ENCODE measurements at regions not wholly inside any gene's neighbourhood (a gene's known extent, or its start where the extent isn't known, plus 50 kb on each side); places are given as distances from the start of the nearest gene placed in this dataset.

DNA sequence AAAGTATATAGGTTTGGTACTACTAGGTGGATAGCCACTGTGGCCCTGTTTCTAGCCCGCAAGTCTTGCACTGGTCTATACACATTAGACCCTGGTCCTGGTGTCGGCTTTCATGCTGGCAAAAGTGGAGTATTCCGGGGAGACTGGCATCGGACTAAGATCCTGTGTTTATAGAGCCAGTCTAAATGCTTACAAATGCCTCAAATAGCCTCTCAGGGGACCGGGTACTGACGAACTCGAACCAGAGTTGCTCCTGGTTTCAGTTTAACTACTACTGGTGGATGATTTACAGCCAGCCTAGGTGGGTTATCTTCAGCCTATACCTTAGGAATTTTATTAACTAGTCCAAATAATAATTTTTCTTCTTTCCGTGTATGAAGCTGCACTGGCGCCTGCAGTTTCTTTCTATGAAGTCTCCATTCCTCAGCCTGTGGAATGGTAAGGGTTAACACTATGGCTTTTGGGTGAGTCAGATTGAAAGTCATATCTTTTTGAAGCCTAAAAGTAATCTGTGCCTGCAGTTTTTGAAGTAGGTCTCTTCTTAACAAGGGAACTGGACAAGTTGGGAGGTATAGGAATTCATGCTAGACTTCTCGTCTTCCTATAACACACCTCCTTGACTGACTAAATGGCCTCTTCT is 51.3 kb downstream of the OR10H4 start:
- Histone ChIP-seq H3K79me2 (ENCODE audit: low read depth) (no peaks in the 10 kb centered on the region), H3K36me3 (no peaks in the 10 kb centered on the region), H3K27ac (no peak overlapping the region), H3K9ac (no peak overlapping the region), H3K4me2 (no peak overlapping the region), H3K27me3 (no peaks in the 10 kb centered on the region), H2AFZ (replicated peaks) (no peak overlapping the region), H4K20me1 (ENCODE audit: low read depth) (no peaks in the 10 kb centered on the region), H3K9me3 (ENCODE audit: low read depth) (peaks cover 7% of the 10 kb centered on the region), H3K4me3 (no peak overlapping the region), H3F3A (ENCODE audit: low read depth) (no peaks in the 10 kb centered on the region), H3K4me1 (no peaks in the 10 kb centered on the region)
- no peaks in the 10 kb centered on the region for H3K36me3 Mint-ChIP-seq
- no peak overlapping the region for H3K27ac Mint-ChIP-seq
- peaks cover 7% of the 10 kb centered on the region for H3K27me3 Mint-ChIP-seq (ENCODE audit: insufficient read depth, low read depth)
- TF ChIP-seq, protein P1, sequence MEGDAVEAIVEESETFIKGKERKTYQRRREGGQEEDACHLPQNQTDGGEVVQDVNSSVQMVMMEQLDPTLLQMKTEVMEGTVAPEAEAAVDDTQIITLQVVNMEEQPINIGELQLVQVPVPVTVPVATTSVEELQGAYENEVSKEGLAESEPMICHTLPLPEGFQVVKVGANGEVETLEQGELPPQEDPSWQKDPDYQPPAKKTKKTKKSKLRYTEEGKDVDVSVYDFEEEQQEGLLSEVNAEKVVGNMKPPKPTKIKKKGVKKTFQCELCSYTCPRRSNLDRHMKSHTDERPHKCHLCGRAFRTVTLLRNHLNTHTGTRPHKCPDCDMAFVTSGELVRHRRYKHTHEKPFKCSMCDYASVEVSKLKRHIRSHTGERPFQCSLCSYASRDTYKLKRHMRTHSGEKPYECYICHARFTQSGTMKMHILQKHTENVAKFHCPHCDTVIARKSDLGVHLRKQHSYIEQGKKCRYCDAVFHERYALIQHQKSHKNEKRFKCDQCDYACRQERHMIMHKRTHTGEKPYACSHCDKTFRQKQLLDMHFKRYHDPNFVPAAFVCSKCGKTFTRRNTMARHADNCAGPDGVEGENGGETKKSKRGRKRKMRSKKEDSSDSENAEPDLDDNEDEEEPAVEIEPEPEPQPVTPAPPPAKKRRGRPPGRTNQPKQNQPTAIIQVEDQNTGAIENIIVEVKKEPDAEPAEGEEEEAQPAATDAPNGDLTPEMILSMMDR (IDR thresholded peaks at IDR 0.05): no peak
- TF ChIP-seq EZH2 (IDR thresholded peaks at IDR 0.05) (no peak), EZH2phosphoT487 (IDR thresholded peaks at IDR 0.05) (no peak)
- H3K4me3 Mint-ChIP-seq: no peak overlapping the region
- no peaks in the 10 kb centered on the region for H3K4me1 Mint-ChIP-seq
- H3K9me3 Mint-ChIP-seq: peaks cover 8% of the 10 kb centered on the region
- no peak for DNase-seq (ENCODE audit: low spot score)

DNA sequence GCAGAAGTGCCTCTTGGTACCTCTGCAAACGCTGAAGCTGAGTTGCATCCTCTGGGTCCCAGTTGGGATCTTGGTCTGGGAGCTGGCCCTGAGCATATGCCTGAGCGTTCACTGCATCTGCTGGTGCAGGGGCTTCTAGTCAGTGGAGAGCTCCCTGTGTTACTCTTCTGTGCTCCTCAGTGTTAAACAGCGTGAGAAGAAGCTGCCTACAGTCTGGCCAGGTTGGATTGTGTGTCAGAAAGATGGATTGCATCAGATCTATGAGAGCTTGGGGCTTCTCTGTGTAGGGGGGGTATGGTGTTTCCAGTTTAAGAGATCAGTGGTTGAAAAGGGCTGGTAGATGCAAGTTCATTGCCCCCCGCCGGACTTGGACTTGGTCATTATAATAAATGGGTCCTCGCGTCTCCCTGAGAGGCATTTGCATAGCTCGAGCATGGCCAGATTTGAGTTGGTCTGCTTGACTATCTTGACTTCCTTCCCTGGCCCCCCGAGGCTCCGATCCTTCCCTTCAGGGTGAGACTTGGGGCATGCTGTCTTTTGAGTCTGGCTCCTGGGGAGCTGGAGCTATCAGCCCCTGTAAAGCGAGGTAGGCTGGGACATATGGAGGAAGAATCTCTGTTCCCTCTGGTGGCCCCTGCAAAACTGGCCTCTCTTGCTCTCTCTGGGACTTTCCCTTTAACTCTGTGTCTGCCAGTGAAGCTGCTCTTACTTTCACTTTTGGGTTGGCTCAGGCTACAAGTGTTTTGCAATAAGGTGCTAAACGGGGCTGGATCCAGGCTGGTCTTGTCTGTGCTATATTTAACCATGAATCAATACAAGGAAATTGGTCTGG is 52.9 kb downstream of the OR10H4 start:
- Histone ChIP-seq H3K9me3 (ENCODE audit: low read depth) (peaks cover 7% of the 10 kb centered on the region), H2AFZ (replicated peaks) (no peak overlapping the region), H4K20me1 (ENCODE audit: low read depth) (no peaks in the 10 kb centered on the region), H3K36me3 (no peaks in the 10 kb centered on the region), H3K27me3 (no peaks in the 10 kb centered on the region), H3K9ac (no peak overlapping the region), H3K4me3 (no peak overlapping the region), H3F3A (ENCODE audit: low read depth) (no peaks in the 10 kb centered on the region), H3K4me1 (no peaks in the 10 kb centered on the region), H3K27ac (no peak overlapping the region), H3K79me2 (ENCODE audit: low read depth) (no peaks in the 10 kb centered on the region), H3K4me2 (no peak overlapping the region)
- no peaks in the 10 kb centered on the region for H3K36me3 Mint-ChIP-seq
- no peaks in the 10 kb centered on the region for H3K4me1 Mint-ChIP-seq
- H3K4me3 Mint-ChIP-seq: no peak overlapping the region
- no peak overlapping the region for H3K27ac Mint-ChIP-seq
- DNase-seq (ENCODE audit: low spot score): no peak
- peaks cover 4% of the 10 kb centered on the region for H3K9me3 Mint-ChIP-seq
- TF ChIP-seq EZH2 (IDR thresholded peaks at IDR 0.05) (no peak), EZH2phosphoT487 (IDR thresholded peaks at IDR 0.05) (no peak)
- TF ChIP-seq, protein P1 (IDR thresholded peaks at IDR 0.05): no peak
- peaks cover 7% of the 10 kb centered on the region for H3K27me3 Mint-ChIP-seq (ENCODE audit: insufficient read depth, low read depth)

DNA sequence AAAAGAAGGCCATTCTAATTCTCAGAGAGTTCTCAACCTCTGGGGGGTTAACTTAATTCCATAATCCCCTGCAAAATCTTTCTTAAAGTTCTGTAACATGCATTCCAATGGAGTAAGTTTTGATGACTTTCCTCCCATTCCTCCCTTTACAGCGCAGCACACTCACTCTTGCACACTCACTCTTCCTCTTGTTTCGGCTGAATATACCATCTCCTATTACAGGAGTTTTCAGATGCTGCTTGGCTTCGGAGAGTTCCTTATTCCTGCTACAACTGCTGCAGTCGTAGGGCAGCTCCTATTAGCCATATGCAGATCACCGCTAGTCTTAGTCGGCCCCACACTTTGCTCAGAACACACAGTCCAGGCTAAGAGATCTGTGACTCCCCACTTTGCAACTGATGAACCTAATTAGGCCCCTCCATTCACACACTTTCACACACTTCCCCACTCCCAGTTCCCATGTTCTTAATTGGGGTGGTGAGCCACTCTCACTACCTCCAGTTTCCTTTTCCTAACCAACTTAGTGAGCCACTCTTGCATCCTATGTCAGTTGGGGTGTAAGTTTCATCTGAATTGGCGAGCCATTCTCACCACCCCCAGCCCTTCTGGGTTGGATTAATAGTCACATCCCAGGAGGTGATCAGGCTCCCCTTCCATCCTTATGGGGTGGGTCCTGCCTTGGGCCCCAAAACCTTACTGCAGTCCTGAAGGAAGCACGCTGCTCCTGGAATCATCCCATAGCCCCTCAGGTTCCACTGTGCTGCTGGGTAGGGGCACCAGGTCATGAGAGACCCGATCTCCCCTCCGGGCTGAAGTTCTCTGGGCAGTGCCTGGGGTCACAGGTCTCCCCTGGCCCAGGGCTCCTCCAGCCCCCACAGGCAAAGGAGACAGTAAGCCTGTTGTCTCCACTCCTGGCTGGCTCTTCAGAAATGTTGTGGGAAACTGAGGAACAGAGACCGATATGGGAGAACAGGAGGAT is 53.9 kb downstream of the OR10H4 start:
- Mint-ChIP-seq H3K36me3 (no peaks in the 10 kb centered on the region), H3K9me3 (peaks cover 4% of the 10 kb centered on the region), H3K4me3 (no peak overlapping the region), H3K27ac (no peak overlapping the region), H3K4me1 (no peaks in the 10 kb centered on the region), H3K27me3 (ENCODE audit: insufficient read depth, low read depth) (peaks cover 10% of the 10 kb centered on the region)
- H3K9me3 ChIP-seq (ENCODE audit: low read depth): peaks cover 9% of the 10 kb centered on the region
- no peak overlapping the region for H3K9ac ChIP-seq
- H2AFZ ChIP-seq (replicated peaks): no peak overlapping the region
- TF ChIP-seq, protein P1 (IDR thresholded peaks at IDR 0.05): no peak
- TF ChIP-seq EZH2phosphoT487 (IDR thresholded peaks at IDR 0.05) (no peak), EZH2 (IDR thresholded peaks at IDR 0.05) (no peak)
- no peaks in the 10 kb centered on the region for H3K79me2 ChIP-seq (ENCODE audit: low read depth)
- H3K4me3 ChIP-seq: no peak overlapping the region
- no peaks in the 10 kb centered on the region for H3F3A ChIP-seq (ENCODE audit: low read depth)
- no peaks in the 10 kb centered on the region for H3K36me3 ChIP-seq
- H3K4me1 ChIP-seq: no peaks in the 10 kb centered on the region
- no peaks in the 10 kb centered on the region for H4K20me1 ChIP-seq (ENCODE audit: low read depth)
- H3K27ac ChIP-seq: no peak overlapping the region
- no peak overlapping the region for H3K4me2 ChIP-seq
- H3K27me3 ChIP-seq: no peaks in the 10 kb centered on the region
- DNase-seq (ENCODE audit: low spot score): no peak
